Suprapubic skin (tissue), 4 donors: ENCODE measurements at regions not wholly inside any gene's neighbourhood (a gene's known extent, or its start where the extent isn't known, plus 50 kb on each side); places are given as distances from the start of the nearest gene placed in this dataset.

ENCODE experiments used
- DNase-seq, 2 donors: peaks; one replicate each; pipeline ENCODE4 v3.0.0-alpha.2; 2019; ENCODE audit warnings: low spot score in 2 of 2
- H3K27ac ChIP-seq: fragments of 200-600 bp; sonication (generic); one replicate; pipeline ENCODE4 v1.5.1; 2019
- H3K27me3 ChIP-seq: fragments of 200-600 bp; sonication (generic); one replicate; pipeline ENCODE4 v1.5.1; 2019
- H3K36me3 ChIP-seq: fragments of 200-600 bp; sonication (generic); one replicate; pipeline ENCODE4 v1.5.1; 2019
- H3K4me1 ChIP-seq: fragments of 200-600 bp; sonication (generic); one replicate; pipeline ENCODE4 v1.5.1; 2019
- H3K4me3 ChIP-seq: fragments of 200-600 bp; sonication (generic); one replicate; pipeline ENCODE4 v1.5.1; 2019; ENCODE audit warnings: mild to moderate bottlenecking
- H3K9me3 ChIP-seq: fragments of 200-600 bp; sonication (generic); one replicate; pipeline ENCODE4 v1.5.1; 2019
- EP300 ChIP-seq: sonication (generic); formaldehyde crosslinking; IDR thresholded peaks from one replicate; pipeline ENCODE4 v1.6.1; 2017; ENCODE audit warnings: antibody characterized with exemption
- POLR2A ChIP-seq, 2 donors: fragments of 450-650 bp; IDR thresholded peaks; one replicate each; pipeline ENCODE4 v1.6.1; 2017; ENCODE audit warnings: antibody characterized with exemption in 2 of 2, mild to moderate bottlenecking in 2 of 2, moderate library complexity in 2 of 2
- POLR2AphosphoS5 ChIP-seq, 3 donors: sonication (generic); formaldehyde crosslinking; IDR thresholded peaks; one replicate each; pipeline ENCODE4 v1.6.1; 2017; ENCODE audit warnings: antibody characterized with exemption in 3 of 3
- WGBS: methylation state at CpG from one replicate; pipeline ENCODE4 v1.1.5; 2018; 5-methylcytosine and 5-hydroxymethylcytosine counted together
- TF ChIP-seq, protein P1 (sequence below), 2 donors: fragments of 200-600 bp in 1 of 2; fragments of 450-650 bp in 1 of 2; sonication (generic) in 1 of 2; IDR thresholded peaks; one replicate each; pipeline ENCODE4 v1.5.1; 2016 to 2019; ENCODE audit warnings: antibody characterized with exemption in 2 of 2, mild to moderate bottlenecking in 1 of 2, moderate library complexity in 1 of 2

DNA sequence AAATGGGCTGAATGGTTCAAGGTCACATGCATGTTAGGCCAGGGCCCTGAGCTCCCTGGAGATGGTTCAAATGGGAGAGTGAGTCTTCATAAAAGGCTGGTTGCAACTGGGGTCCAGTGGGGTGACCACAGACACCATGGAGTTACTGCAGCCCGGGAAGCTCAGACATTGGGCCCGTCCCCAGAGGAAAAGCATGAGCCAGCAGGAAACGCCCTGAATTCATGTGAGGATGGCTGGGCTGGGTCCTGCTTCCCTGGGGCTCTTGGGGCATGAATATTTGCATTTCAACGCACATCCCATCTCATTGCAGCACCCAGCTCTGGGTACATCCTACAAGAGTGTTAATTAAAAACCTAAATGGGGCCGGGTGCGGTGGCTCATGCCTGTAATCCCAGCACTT is 549.0 kb downstream of the TCERG1L start:
- Histone ChIP-seq H3K4me3 (no peak overlapping the region), H3K9me3 (peaks cover 7% of the 10 kb centered on the region), H3K27me3 (peaks cover 6% of the 10 kb centered on the region), H3K4me1 (no peaks in the 10 kb centered on the region), H3K27ac (no peak overlapping the region), H3K36me3 (no peaks in the 10 kb centered on the region)
- 73% methylated on average over 6 of the region's 6 CpGs for WGBS
- no peak for TF ChIP-seq POLR2AphosphoS5 (IDR thresholded peaks at IDR 0.05)
- no peak for TF ChIP-seq EP300
- no peak for TF ChIP-seq POLR2A (IDR thresholded peaks at IDR 0.05)
- TF ChIP-seq, protein P1, sequence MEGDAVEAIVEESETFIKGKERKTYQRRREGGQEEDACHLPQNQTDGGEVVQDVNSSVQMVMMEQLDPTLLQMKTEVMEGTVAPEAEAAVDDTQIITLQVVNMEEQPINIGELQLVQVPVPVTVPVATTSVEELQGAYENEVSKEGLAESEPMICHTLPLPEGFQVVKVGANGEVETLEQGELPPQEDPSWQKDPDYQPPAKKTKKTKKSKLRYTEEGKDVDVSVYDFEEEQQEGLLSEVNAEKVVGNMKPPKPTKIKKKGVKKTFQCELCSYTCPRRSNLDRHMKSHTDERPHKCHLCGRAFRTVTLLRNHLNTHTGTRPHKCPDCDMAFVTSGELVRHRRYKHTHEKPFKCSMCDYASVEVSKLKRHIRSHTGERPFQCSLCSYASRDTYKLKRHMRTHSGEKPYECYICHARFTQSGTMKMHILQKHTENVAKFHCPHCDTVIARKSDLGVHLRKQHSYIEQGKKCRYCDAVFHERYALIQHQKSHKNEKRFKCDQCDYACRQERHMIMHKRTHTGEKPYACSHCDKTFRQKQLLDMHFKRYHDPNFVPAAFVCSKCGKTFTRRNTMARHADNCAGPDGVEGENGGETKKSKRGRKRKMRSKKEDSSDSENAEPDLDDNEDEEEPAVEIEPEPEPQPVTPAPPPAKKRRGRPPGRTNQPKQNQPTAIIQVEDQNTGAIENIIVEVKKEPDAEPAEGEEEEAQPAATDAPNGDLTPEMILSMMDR (IDR thresholded peaks at IDR 0.05), result no peak
- DNase-seq, result peak in 1 of 2 donors; percentile 44

DNA sequence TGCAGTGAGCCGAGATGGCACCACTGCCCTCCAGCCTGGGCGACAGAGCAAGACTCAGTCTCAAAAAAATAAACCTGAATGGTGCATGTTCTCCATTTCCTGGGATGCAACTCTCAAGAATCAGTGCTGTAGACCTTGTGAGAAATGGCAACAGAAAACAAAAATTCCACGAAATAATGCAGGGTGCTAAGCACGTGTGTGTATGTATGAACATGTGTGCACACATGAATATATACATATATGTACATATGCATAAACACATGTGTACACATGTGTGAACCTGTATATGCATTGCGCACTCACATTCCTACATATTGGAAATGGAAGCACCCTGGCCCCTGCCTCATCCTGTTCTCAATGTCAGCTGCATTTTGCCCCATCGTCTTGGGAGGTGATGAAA is 548.5 kb downstream of the TCERG1L start:
- H3K4me3 ChIP-seq, result no peak overlapping the region
- no peak overlapping the region for H3K27ac ChIP-seq
- H3K27me3 ChIP-seq, result peaks cover 6% of the 10 kb centered on the region
- no peak for DNase-seq
- H3K36me3 ChIP-seq, result no peaks in the 10 kb centered on the region
- TF ChIP-seq POLR2A (IDR thresholded peaks at IDR 0.05) (no peak), EP300 (no peak), POLR2AphosphoS5 (IDR thresholded peaks at IDR 0.05) (no peak)
- TF ChIP-seq, protein P1 (IDR thresholded peaks at IDR 0.05), result no peak
- peaks cover 13% of the 10 kb centered on the region for H3K9me3 ChIP-seq
- WGBS, result 86% methylated on average over 6 of the region's 6 CpGs
- H3K4me1 ChIP-seq, result no peaks in the 10 kb centered on the region

DNA sequence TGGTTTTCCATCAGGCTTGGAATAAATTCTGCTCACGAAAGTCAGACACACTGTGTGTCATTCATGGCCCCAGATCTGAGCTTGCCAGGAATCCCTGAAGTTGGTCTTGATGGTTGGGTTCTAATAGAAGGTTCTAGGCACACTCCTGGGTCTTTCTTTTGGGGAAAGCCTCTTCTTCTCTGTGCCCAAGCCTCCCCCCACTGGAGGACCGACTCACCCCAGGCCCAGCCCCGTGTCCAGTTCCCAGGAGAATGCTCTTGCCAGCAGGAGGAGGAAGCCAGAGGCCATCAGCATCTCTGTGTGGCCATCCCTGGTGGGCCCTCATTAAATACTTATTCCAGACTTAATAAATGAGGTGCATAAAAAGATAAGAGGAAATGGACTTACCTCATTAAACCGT is 548.0 kb downstream of the TCERG1L start:
- Histone ChIP-seq H3K27me3 (peaks cover 6% of the 10 kb centered on the region), H3K4me1 (no peaks in the 10 kb centered on the region), H3K27ac (no peak overlapping the region), H3K9me3 (peaks cover 14% of the 10 kb centered on the region), H3K36me3 (no peaks in the 10 kb centered on the region), H3K4me3 (no peak overlapping the region)
- DNase-seq, result peak; percentile 29 to 34
- 74% methylated on average over 4 of the region's 4 CpGs for WGBS
- TF ChIP-seq POLR2A (IDR thresholded peaks at IDR 0.05) (no peak), EP300 (no peak), POLR2AphosphoS5 (IDR thresholded peaks at IDR 0.05) (no peak)
- TF ChIP-seq, protein P1 (IDR thresholded peaks at IDR 0.05), result no peak

DNA sequence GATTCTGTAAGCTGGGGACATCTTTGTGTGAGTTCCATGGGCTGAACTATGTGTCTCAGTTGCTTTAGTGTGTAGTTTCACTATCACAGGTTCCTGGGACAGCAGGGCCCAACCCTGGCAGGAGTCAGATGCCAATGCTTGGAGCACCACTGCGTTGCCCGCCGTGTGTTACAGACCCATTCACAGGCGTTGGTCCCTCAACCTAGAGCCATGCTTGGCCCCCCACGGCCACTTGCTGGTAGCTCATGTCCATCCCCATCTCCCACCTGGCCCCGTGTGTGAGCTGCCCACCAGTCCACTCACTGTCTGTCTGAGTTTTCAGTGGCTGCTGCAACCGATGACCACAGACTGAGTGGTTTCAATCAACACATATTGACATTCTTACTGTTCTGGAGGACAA is 546.9 kb downstream of the TCERG1L start:
- Histone ChIP-seq H3K4me1 (no peaks in the 10 kb centered on the region), H3K27ac (no peak overlapping the region), H3K9me3 (peaks cover 14% of the 10 kb centered on the region), H3K4me3 (no peak overlapping the region), H3K27me3 (peaks cover 6% of the 10 kb centered on the region), H3K36me3 (no peaks in the 10 kb centered on the region)
- TF ChIP-seq POLR2A (IDR thresholded peaks at IDR 0.05) (no peak), EP300 (no peak), POLR2AphosphoS5 (IDR thresholded peaks at IDR 0.05) (no peak)
- TF ChIP-seq, protein P1 (IDR thresholded peaks at IDR 0.05), result no peak
- 72% methylated on average over 3 of the region's 7 CpGs for WGBS
- peak; percentile 21 to 65 for DNase-seq

DNA sequence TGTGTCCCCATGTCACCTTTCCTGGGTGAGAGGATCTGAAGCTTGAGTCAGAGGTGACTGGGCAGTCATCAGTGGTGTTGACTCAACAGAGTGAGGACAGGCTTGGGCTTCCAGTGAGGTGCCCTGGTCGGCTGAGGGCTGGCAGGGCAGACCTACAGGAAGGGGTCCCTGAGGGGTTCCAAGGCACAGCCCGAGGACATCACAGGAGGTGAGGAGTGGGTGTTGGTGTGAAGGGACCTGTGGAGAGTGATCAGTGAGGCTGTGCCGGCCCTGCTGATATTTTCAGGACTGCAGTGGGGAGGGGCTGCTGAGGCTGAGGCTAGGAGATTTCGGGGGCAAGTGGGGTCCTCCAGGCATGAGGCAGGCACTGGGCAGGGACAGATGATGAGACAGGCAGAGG is 545.5 kb downstream of the TCERG1L start:
- TF ChIP-seq EP300, result no peak
- no peak for TF ChIP-seq POLR2A (IDR thresholded peaks at IDR 0.05)
- TF ChIP-seq POLR2AphosphoS5 (IDR thresholded peaks at IDR 0.05), result no peak
- TF ChIP-seq, protein P1 (IDR thresholded peaks at IDR 0.05), result no peak
- H3K27me3 ChIP-seq, result peaks cover 8% of the 10 kb centered on the region
- peaks cover 14% of the 10 kb centered on the region for H3K9me3 ChIP-seq
- no peak overlapping the region for H3K27ac ChIP-seq
- no peaks in the 10 kb centered on the region for H3K4me1 ChIP-seq
- 83% methylated on average over 3 of the region's 4 CpGs for WGBS
- H3K36me3 ChIP-seq, result no peaks in the 10 kb centered on the region
- no peak overlapping the region for H3K4me3 ChIP-seq
- peak in 1 of 2 donors; percentile 58 for DNase-seq
